GM23338 (cell line): ENCODE measurements at regions not wholly inside any gene's neighbourhood (a gene's known extent, or its start where the extent isn't known, plus 50 kb on each side); places are given as distances from the start of the nearest gene placed in this dataset.

Experiments
- ATAC-seq: fragments of 200-7000 bp; cut with Tn5 transposase; 3 replicates; pipeline ENCODE4 v1.9.1; 2020
- DNase-seq: peaks from one replicate; pipeline ENCODE4 v3.0.0-alpha.2; 2015; ENCODE audit warnings: low spot score
- H2AFZ ChIP-seq: fragments of 200-600 bp; sonication (generic); 2 replicates; pipeline ENCODE4 v1.8.0; 2016; ENCODE audit warnings: antibody characterized with exemption, mild to moderate bottlenecking, moderate library complexity
- H3F3A ChIP-seq: fragments of 200-600 bp; sonication (generic); replicated peaks from 2 replicates; pipeline ENCODE4 v1.8.0; 2017; ENCODE audit warnings: antibody characterized with exemption, mixed run types, low read depth
- H3K27ac ChIP-seq: fragments of 200-600 bp; sonication (generic); 2 replicates; pipeline ENCODE4 v1.6.1; 2016; ENCODE audit warnings: low read depth
- H3K27me3 ChIP-seq: fragments of 200-600 bp; sonication (generic); 2 replicates; pipeline ENCODE4 v1.8.0; 2016; ENCODE audit warnings: mild to moderate bottlenecking, mixed run types, moderate library complexity; ENCODE audit not compliant: insufficient read depth
- H3K36me3 ChIP-seq: fragments of 200-600 bp; sonication (generic); 2 replicates; pipeline ENCODE4 v1.8.0; 2016; ENCODE audit warnings: mild to moderate bottlenecking; ENCODE audit not compliant: insufficient read depth
- H3K4me1 ChIP-seq: fragments of 200-600 bp; sonication (generic); 2 replicates; pipeline ENCODE4 v1.8.0; 2016; ENCODE audit warnings: mild to moderate bottlenecking, moderate library complexity; ENCODE audit not compliant: insufficient read depth
- H3K4me2 ChIP-seq: fragments of 200-600 bp; sonication (generic); 2 replicates; pipeline ENCODE4 v1.7.1; 2017; ENCODE audit warnings: mixed run types
- H3K4me3 ChIP-seq: fragments of 200-600 bp; sonication (generic); 2 replicates; pipeline ENCODE4 v1.6.1; 2016; ENCODE audit warnings: mixed run types
- H3K79me2 ChIP-seq: fragments of 200-600 bp; sonication (generic); replicated peaks from 2 replicates; pipeline ENCODE4 v1.8.0; 2017; ENCODE audit warnings: mild to moderate bottlenecking; ENCODE audit not compliant: insufficient read depth
- H3K9me2 ChIP-seq: fragments of 200-600 bp; sonication (generic); 2 replicates; pipeline ENCODE4 v1.8.0; 2017; ENCODE audit not compliant: insufficient read depth
- H4K20me1 ChIP-seq: fragments of 200-600 bp; sonication (generic); replicated peaks from 2 replicates; pipeline ENCODE4 v1.8.0; 2017; ENCODE audit warnings: mild to moderate bottlenecking; ENCODE audit not compliant: insufficient read depth
- H3K27ac Mint-ChIP-seq: 2 replicates; pipeline ENCODE4 v1.8.0; 2020; ENCODE audit warnings: inconsistent platforms, mild to moderate bottlenecking, moderate library complexity, mixed read lengths
- H3K27me3 Mint-ChIP-seq: 3 replicates; pipeline ENCODE4 v1.8.0; 2022; ENCODE audit warnings: low read depth, mild to moderate bottlenecking, moderate library complexity, mixed read lengths, inconsistent platforms; ENCODE audit not compliant: insufficient read depth, poor library complexity
- H3K36me3 Mint-ChIP-seq: 3 replicates; pipeline ENCODE4 v1.8.0; 2021; ENCODE audit warnings: low read depth, mild to moderate bottlenecking, inconsistent platforms, moderate library complexity, mixed read lengths
- H3K4me1 Mint-ChIP-seq: 3 replicates; pipeline ENCODE4 v1.8.0; 2020; ENCODE audit warnings: mild to moderate bottlenecking, inconsistent platforms, mixed read lengths
- H3K4me3 Mint-ChIP-seq: 3 replicates; pipeline ENCODE4 v1.8.0; 2021; ENCODE audit warnings: moderate library complexity, mild to moderate bottlenecking, inconsistent platforms, mixed read lengths
- H3K9me3 Mint-ChIP-seq: 3 replicates; pipeline ENCODE4 v1.8.0; 2020; ENCODE audit warnings: moderate library complexity, mild to moderate bottlenecking, inconsistent platforms, mixed read lengths
- EZH2 ChIP-seq: fragments of 200-600 bp; sonication (generic); IDR thresholded peaks from one replicate; pipeline ENCODE4 v1.8.0; 2017; ENCODE audit warnings: antibody characterized with exemption, mild to moderate bottlenecking, low read depth; ENCODE audit not compliant: unreplicated experiment
- EZH2phosphoT487 ChIP-seq: fragments of 200-600 bp; sonication (generic); IDR thresholded peaks from one replicate; pipeline ENCODE4 v1.8.1; 2018; ENCODE audit warnings: antibody characterized with exemption; ENCODE audit not compliant: unreplicated experiment
- NANOG ChIP-seq: IDR thresholded peaks from 2 replicates; pipeline ENCODE4 v1.6.1; 2016; ENCODE audit warnings: antibody characterized with exemption, borderline replicate concordance
- POLR2AphosphoS5 ChIP-seq: IDR thresholded peaks from 2 replicates; pipeline ENCODE4 v1.6.1; 2016; ENCODE audit warnings: antibody characterized with exemption, low read depth
- STAT1 ChIP-seq: IDR thresholded peaks from one replicate; pipeline ENCODE4 v1.6.1; 2016; ENCODE audit warnings: antibody characterized with exemption; ENCODE audit not compliant: unreplicated experiment
- ZNF114 ChIP-seq: fragments of 250-450 bp; sonication (Bioruptor Pico); IDR thresholded peaks from 2 replicates; pipeline ENCODE4 v1.5.0; 2020; ENCODE audit warnings: mild to moderate bottlenecking, moderate library complexity
- ZNF331 ChIP-seq: fragments of 250-450 bp; sonication (Bioruptor Pico); IDR thresholded peaks from 2 replicates; pipeline ENCODE4 v1.5.0; 2020; ENCODE audit warnings: low read depth, mild to moderate bottlenecking, moderate library complexity
- TF ChIP-seq, protein P1 (sequence below): fragments of 250-450 bp; sonication (Bioruptor Pico); IDR thresholded peaks from 2 replicates; pipeline ENCODE4 v1.5.0; 2020; ENCODE audit warnings: mild to moderate bottlenecking, moderate library complexity
- TF ChIP-seq, protein P2 (sequence below): IDR thresholded peaks from one replicate; pipeline ENCODE4 v1.6.1; 2018; ENCODE audit warnings: antibody characterized with exemption; ENCODE audit not compliant: unreplicated experiment
- TF ChIP-seq, protein P3 (sequence below), 2 experiments: fragments of 200-600 bp in 1 of 2; sonication (generic) in 1 of 2; conservative IDR thresholded peaks; 2 replicates each; pipeline versions ENCODE4 v1.5.1 to v1.6.1; 2016 to 2017; ENCODE audit warnings: antibody characterized with exemption in 2 of 2, low read depth in 2 of 2, mild to moderate bottlenecking in 2 of 2, moderate library complexity in 1 of 2

DNA sequence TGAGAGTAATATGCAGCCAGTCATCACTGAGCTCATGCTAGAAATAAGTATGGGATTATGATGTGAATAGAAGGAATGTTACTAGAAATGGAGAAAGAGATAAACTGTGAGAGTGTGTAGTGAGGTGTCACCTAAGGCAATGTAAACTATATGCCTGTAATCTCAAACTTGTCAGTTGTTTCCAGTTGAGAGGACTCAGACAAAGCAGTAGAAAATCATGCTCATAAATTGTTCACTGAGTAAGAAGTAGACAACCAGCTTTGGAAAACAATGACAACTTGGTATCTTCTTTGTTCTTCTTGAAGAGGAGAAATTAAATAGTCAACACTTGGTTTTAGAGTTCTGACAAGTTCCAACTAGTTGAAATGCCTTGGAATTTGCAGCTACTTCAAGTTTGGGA lies 148.5 kb upstream of the OR4E1 start:
- peaks cover under 1% of the 10 kb centered on the region; the same call in 1 of the 3 replicates for H3K36me3 Mint-ChIP-seq
- peaks cover 11% of the 10 kb centered on the region for H3K9me3 Mint-ChIP-seq
- ATAC-seq = no peak

DNA sequence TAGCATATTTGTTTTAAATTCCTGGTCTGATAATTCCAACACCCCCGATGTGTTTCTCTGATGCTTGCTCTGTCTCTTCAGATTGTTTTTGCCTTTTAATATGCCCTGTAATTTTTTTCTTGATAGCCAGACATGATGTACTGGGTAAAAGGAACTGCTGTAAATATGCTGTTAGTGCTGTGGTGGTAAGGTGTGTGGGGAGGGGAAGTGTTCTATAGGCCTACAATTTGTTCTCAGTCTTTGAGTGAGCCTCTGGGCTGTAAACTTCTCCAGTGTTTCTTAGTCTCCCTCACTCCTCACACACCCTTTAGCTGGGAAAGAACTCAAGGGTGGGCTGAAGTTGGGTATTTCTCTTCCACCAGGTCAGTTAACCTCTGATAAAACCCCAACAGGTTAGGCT lies 147.0 kb upstream of the OR4E1 start:
- peak overlapping the region; percentile 85 for H2AFZ ChIP-seq
- no peak for ATAC-seq
- H3K4me1 Mint-ChIP-seq = no peaks in the 10 kb centered on the region
- no peak for TF ChIP-seq POLR2AphosphoS5
- TF ChIP-seq EZH2phosphoT487 = no peak
- no peak for TF ChIP-seq ZNF114 (CRISPR knock-in tag)
- no peak for TF ChIP-seq EZH2
- TF ChIP-seq STAT1 = no peak
- TF ChIP-seq NANOG = no peak
- TF ChIP-seq, protein P1, sequence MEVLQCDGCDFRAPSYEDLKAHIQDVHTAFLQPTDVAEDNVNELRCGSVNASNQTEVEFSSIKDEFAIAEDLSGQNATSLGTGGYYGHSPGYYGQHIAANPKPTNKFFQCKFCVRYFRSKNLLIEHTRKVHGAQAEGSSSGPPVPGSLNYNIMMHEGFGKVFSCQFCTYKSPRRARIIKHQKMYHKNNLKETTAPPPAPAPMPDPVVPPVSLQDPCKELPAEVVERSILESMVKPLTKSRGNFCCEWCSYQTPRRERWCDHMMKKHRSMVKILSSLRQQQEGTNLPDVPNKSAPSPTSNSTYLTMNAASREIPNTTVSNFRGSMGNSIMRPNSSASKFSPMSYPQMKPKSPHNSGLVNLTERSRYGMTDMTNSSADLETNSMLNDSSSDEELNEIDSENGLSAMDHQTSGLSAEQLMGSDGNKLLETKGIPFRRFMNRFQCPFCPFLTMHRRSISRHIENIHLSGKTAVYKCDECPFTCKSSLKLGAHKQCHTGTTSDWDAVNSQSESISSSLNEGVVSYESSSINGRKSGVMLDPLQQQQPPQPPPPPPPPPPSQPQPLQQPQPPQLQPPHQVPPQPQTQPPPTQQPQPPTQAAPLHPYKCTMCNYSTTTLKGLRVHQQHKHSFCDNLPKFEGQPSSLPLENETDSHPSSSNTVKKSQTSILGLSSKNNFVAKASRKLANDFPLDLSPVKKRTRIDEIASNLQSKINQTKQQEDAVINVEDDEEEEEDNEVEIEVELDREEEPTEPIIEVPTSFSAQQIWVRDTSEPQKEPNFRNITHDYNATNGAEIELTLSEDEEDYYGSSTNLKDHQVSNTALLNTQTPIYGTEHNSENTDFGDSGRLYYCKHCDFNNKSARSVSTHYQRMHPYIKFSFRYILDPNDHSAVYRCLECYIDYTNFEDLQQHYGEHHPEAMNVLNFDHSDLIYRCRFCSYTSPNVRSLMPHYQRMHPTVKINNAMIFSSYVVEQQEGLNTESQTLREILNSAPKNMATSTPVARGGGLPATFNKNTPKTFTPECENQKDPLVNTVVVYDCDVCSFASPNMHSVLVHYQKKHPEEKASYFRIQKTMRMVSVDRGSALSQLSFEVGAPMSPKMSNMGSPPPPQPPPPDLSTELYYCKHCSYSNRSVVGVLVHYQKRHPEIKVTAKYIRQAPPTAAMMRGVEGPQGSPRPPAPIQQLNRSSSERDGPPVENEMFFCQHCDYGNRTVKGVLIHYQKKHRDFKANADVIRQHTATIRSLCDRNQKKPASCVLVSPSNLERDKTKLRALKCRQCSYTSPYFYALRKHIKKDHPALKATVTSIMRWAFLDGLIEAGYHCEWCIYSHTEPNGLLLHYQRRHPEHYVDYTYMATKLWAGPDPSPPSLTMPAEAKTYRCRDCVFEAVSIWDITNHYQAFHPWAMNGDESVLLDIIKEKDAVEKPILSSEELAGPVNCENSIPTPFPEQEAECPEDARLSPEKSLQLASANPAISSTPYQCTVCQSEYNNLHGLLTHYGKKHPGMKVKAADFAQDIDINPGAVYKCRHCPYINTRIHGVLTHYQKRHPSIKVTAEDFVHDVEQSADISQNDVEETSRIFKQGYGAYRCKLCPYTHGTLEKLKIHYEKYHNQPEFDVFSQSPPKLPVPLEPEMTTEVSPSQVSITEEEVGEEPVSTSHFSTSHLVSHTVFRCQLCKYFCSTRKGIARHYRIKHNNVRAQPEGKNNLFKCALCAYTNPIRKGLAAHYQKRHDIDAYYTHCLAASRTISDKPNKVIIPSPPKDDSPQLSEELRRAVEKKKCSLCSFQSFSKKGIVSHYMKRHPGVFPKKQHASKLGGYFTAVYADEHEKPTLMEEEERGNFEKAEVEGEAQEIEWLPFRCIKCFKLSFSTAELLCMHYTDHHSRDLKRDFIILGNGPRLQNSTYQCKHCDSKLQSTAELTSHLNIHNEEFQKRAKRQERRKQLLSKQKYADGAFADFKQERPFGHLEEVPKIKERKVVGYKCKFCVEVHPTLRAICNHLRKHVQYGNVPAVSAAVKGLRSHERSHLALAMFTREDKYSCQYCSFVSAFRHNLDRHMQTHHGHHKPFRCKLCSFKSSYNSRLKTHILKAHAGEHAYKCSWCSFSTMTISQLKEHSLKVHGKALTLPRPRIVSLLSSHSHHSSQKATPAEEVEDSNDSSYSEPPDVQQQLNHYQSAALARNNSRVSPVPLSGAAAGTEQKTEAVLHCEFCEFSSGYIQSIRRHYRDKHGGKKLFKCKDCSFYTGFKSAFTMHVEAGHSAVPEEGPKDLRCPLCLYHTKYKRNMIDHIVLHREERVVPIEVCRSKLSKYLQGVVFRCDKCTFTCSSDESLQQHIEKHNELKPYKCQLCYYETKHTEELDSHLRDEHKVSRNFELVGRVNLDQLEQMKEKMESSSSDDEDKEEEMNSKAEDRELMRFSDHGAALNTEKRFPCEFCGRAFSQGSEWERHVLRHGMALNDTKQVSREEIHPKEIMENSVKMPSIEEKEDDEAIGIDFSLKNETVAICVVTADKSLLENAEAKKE (CRISPR knock-in tag) = no peak
- TF ChIP-seq, protein P2, sequence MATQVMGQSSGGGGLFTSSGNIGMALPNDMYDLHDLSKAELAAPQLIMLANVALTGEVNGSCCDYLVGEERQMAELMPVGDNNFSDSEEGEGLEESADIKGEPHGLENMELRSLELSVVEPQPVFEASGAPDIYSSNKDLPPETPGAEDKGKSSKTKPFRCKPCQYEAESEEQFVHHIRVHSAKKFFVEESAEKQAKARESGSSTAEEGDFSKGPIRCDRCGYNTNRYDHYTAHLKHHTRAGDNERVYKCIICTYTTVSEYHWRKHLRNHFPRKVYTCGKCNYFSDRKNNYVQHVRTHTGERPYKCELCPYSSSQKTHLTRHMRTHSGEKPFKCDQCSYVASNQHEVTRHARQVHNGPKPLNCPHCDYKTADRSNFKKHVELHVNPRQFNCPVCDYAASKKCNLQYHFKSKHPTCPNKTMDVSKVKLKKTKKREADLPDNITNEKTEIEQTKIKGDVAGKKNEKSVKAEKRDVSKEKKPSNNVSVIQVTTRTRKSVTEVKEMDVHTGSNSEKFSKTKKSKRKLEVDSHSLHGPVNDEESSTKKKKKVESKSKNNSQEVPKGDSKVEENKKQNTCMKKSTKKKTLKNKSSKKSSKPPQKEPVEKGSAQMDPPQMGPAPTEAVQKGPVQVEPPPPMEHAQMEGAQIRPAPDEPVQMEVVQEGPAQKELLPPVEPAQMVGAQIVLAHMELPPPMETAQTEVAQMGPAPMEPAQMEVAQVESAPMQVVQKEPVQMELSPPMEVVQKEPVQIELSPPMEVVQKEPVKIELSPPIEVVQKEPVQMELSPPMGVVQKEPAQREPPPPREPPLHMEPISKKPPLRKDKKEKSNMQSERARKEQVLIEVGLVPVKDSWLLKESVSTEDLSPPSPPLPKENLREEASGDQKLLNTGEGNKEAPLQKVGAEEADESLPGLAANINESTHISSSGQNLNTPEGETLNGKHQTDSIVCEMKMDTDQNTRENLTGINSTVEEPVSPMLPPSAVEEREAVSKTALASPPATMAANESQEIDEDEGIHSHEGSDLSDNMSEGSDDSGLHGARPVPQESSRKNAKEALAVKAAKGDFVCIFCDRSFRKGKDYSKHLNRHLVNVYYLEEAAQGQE = no peak

More for the DNA sequence above, 148.5 kb upstream of the OR4E1 start:
- Histone ChIP-seq H3K27ac (no peak overlapping the region), H3K4me3 (no peak overlapping the region), H3K4me2 (no peak overlapping the region), H3K9me2 (0 out of 2 replicates have a peak, but pooled peaks cover 4% of the 10 kb centered on the region), H2AFZ (no peak overlapping the region), H3F3A (no peaks in the 10 kb centered on the region), H3K79me2 (no peaks in the 10 kb centered on the region), H4K20me1 (no peaks in the 10 kb centered on the region), H3K4me1 (no peaks in the 10 kb centered on the region), H3K36me3 (no peaks in the 10 kb centered on the region), H3K27me3 (no peaks in the 10 kb centered on the region)
- Mint-ChIP-seq H3K4me3 (no peak overlapping the region), H3K27me3 (no peaks in the 10 kb centered on the region), H3K27ac (no peak overlapping the region), H3K4me1 (no peaks in the 10 kb centered on the region)
- TF ChIP-seq EZH2 (no peak), ZNF331 (CRISPR knock-in tag) (no peak)
- TF ChIP-seq, protein P3, sequence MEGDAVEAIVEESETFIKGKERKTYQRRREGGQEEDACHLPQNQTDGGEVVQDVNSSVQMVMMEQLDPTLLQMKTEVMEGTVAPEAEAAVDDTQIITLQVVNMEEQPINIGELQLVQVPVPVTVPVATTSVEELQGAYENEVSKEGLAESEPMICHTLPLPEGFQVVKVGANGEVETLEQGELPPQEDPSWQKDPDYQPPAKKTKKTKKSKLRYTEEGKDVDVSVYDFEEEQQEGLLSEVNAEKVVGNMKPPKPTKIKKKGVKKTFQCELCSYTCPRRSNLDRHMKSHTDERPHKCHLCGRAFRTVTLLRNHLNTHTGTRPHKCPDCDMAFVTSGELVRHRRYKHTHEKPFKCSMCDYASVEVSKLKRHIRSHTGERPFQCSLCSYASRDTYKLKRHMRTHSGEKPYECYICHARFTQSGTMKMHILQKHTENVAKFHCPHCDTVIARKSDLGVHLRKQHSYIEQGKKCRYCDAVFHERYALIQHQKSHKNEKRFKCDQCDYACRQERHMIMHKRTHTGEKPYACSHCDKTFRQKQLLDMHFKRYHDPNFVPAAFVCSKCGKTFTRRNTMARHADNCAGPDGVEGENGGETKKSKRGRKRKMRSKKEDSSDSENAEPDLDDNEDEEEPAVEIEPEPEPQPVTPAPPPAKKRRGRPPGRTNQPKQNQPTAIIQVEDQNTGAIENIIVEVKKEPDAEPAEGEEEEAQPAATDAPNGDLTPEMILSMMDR (conservative IDR thresholded peaks at IDR 0.05; ENCODE audit: low read depth in 2 of 2) = no peak
- no peak for DNase-seq

More for the DNA sequence above, 147.0 kb upstream of the OR4E1 start:
- Histone ChIP-seq H3K9me2 (0 out of 2 replicates have a peak, but pooled peaks cover 4% of the 10 kb centered on the region), H3K79me2 (no peaks in the 10 kb centered on the region), H3K36me3 (no peaks in the 10 kb centered on the region), H3K27ac (no peak overlapping the region), H3F3A (no peaks in the 10 kb centered on the region), H3K4me1 (no peaks in the 10 kb centered on the region), H3K4me2 (no peak overlapping the region), H3K4me3 (no peak overlapping the region), H4K20me1 (no peaks in the 10 kb centered on the region), H3K27me3 (no peaks in the 10 kb centered on the region)
- Mint-ChIP-seq H3K4me3 (no peak overlapping the region), H3K9me3 (peaks cover 26% of the 10 kb centered on the region), H3K36me3 (peaks cover 6% of the 10 kb centered on the region; the same call in 1 of the 3 replicates), H3K27me3 (peaks cover 1% of the 10 kb centered on the region), H3K27ac (no peak overlapping the region)
- DNase-seq = no peak
